LoVo (cell line): ENCODE measurements at regions not wholly inside any gene's neighbourhood (a gene's known extent, or its start where the extent isn't known, plus 50 kb on each side); places are given as distances from the start of the nearest gene placed in this dataset.
"Not testable (repeated sequence)": the region's sequence is repeated elsewhere in the genome, so short reads cannot be mapped to it uniquely, and the experiment has no call there.

ENCODE experiments used
- DNase-seq: peaks from one replicate; pipeline ENCODE4 v3.0.0-alpha.2; 2016; ENCODE audit warnings: low spot score

- DNase-seq: not testable (repeated sequence)
Observed at GRCh38 chr2:215889240-215889969, 123.9 kb downstream of the MREG start.

- DNase-seq: no peak
Observed at GRCh38 chr2:215888680-215889079, 124.7 kb downstream of the MREG start.

GRCh38 chr2:215887303-215887702 is 126.0 kb downstream of the MREG start:
- DNase-seq: no peak

GRCh38 chr2:215886022-215886421 is 127.3 kb downstream of the MREG start:
- DNase-seq: no peak

DNA sequence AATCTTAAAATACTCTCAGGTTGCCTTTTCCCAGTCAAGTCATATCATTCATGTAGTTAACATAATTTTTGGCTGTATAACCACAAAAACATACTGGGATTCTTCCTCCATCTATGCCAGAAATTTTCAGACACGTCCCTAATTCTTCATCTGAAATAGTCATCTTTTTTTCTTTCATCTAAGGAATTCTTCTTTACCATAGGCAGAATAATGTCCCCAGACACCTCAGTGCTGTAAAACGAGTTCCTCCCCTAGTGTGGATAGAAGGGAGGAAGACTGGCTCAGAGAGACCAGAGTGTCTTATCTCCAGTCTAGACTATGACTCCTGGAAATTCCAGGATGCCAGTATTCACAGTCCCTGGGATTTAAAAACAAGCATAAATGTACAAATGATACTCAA is 127.8 kb downstream of the MREG start:
- DNase-seq: no peak

GRCh38 chr2:215884451-215885087 is 128.8 kb downstream of the MREG start:
- no peak for DNase-seq

GRCh38 chr2:215883799-215884198 is 129.6 kb downstream of the MREG start:
- no peak for DNase-seq

GRCh38 chr2:215882689-215883088 is 130.7 kb downstream of the MREG start:
- DNase-seq: no peak

DNA sequence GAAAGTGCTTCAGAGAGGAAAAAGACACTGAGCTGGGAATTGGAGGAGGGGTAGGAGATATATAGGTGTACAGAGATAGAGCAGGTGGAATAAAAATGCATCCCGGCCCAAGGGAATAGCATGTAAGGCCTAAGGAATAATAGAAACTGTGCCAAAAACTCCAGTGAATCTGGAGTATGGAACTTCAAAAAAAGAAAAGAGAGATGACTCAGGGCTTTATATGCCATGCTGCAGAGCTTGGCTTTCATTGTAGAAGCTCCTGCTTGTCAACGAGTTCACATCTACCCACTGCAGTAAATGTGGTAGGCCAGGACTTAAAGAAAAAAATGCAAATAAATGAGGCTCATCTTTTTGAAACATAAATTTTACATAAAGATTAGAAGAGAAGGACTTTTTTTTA is 131.8 kb downstream of the MREG start:
- no peak for DNase-seq

GRCh38 chr2:215880970-215881369 is 132.4 kb downstream of the MREG start:
- DNase-seq: no peak

- DNase-seq: no peak
Observed at GRCh38 chr2:215879977-215880940, 133.1 kb downstream of the MREG start.

DNA sequence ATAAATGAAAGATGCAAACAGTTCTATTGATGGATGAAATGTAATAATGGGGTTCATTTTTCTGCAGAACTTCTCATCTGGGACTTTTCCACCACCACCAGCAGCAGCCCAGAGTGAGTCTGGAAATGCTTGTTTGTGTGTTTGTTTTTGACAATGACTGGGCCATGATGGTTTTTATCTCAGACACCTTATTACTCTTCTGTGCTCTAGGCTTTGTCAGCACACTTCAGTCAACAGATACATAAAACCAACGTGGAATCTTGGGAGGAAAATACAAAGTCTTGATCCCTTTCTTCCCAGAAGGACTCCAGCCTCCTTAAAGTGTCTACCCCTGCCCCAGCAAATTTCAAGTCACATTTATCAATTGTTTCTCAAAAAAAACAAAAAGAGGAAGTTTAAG is 134.0 kb downstream of the MREG start:
- DNase-seq: no peak

GRCh38 chr2:215878476-215879063 is 134.8 kb downstream of the MREG start:
- no peak for DNase-seq

GRCh38 chr2:215876937-215877238 is 136.5 kb downstream of the MREG start:
- DNase-seq: no peak

DNA sequence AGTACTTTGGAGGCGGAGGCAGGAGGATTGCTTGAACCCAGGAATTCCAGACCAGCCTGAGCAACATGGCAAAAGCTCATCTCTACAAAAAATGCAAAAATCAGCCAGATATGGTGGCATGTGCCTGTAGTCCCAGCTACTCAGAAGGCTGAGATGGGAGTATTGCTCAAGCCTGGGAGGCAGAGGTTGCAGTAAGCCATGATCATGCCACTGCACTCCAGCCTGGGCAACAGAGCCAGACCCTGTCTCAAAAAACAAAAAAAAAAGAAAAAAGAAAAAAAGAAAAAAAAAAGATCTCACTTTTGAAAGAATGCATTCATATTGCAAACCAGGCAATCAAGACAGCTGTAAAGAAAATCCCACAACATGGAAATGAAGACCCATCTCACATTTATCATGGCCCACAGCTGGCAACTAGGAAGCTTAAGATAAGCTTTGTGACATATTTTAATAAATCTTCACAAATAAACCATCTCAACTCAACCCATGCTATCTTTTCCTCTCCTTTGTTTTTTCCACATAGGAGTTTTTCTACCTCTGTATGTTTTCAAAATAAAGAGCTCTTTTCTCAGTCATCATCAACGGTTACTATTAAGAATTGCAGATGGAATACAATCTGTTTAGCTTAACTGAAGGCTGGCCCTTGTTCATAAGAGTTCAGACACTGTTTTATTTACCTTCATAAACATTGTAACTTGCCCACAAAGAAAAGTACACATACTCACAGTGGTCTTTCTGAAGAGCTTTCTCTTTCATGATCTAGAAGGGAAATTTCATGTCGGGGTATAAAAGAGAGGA is 137.0 kb downstream of the MREG start:
- no peak for DNase-seq

DNA sequence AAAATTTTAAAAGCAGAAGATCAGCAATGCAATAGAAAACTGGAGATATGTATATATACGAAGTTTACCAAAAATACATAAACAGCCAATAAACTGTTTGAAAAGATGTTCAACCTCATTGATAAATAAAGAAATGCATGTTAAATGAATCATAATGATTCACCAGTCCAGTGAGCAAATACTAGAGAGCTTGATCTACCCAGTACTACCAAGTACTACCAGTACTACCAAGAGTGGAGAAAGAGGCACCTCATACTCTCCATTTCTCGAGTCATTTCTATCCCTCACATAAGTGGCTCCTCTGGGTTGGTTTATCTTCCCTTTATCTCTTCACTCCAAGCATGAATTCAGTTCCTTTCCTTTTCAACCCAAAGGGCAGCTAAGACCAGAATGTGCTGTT is 138.9 kb downstream of the MREG start:
- no peak for DNase-seq

DNA sequence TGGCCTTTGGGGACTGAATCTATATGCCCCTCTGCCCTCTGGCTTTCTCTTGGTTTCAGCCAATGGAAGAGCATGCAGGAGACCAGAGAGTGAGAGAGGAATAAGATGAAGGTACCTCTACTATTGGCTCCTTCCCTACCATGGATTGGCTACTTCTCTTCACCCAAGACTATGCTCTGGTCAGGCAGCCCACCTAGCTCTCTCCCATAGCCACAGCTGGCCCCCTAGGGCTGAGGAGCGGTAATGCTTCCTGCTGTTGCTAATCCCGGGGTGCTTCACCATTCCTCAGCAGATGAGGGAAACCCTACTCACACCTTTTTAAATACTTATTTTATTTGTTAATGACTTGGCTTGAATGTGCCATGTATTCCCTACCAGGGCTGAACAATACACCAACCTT is 142.4 kb downstream of the MREG start:
- DNase-seq: no peak

DNA sequence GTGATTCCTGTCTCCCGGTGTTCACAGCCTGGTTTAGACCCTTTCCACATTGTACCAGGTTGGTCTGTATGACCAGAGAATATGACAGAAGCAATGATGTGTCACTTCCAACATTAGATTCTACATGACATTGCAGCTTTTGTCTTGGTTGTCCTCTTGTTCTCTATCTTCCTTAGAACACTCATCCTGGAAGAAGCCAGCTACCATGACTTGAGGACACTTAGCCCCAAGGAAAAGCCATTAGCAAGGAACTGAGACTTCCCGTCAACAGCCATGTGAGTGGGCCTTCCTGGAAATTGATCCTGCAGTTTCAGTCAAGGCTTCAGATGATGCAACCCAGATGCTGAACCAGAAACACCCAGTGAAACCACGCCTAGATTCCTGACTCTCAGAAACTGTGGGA is 143.3 kb downstream of the MREG start:
- DNase-seq: peak; percentile 35

GRCh38 chr2:215868846-215869543 is 144.4 kb downstream of the MREG start:
- DNase-seq: no peak

DNA sequence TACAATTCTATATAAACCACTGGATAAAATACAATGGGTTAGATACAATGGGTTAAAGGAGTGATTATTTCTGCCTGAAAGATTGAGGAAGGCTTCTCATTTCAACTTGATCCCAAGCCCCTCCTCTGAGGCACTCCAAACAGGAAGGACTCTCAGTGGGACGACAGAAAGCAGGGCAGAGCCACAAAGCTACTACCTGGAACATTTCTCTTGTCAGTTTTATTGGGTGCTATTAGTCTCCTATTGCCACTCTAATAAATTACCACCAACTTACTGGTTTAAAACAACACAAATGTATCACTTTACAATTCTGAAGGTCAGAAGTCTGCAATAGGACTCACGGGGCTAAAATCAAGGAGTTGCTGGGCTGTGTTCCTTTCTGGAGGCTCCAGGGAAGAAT is 146.7 kb downstream of the MREG start:
- no peak for DNase-seq

GRCh38 chr2:215863687-215864086 is 149.7 kb downstream of the MREG start:
- no peak for DNase-seq
